Stomach (tissue), 4 donors: ENCODE measurements at regions not wholly inside any gene's neighbourhood (a gene's known extent, or its start where the extent isn't known, plus 50 kb on each side); places are given as distances from the start of the nearest gene placed in this dataset.

Experiments used
- CTCF ChIP-seq, 7 experiments: fragments of 450-650 bp in 4 of 7; fragments of 200-600 bp in 3 of 7; sonication (generic) in 3 of 7; IDR thresholded peaks; one replicate each; pipeline ENCODE4 v1.5.1; 2016 to 2019; ENCODE audit warnings: antibody characterized with exemption in 7 of 7, control low read depth in 2 of 7, mild to moderate bottlenecking in 1 of 7
- POLR2A ChIP-seq, 4 donors: fragments of 450-650 bp; IDR thresholded peaks; one replicate each; pipeline ENCODE4 v1.6.1; 2016; ENCODE audit warnings: antibody characterized with exemption in 4 of 4, control low read depth in 2 of 4, mild to moderate bottlenecking in 1 of 4, moderate library complexity in 1 of 4

- TF ChIP-seq CTCF (IDR thresholded peaks at IDR 0.05), result no peak
- no peak for TF ChIP-seq POLR2A (IDR thresholded peaks at IDR 0.05)
These were observed 218.8 kb downstream of the C4orf33 start for GRCh38 chr4:129314781-129315180.
